Trophoblast cell (in vitro differentiated cells and primary cell): ENCODE measurements at regions not wholly inside any gene's neighbourhood (a gene's known extent, or its start where the extent isn't known, plus 50 kb on each side); places are given as distances from the start of the nearest gene placed in this dataset.

Experiments used
- DNase-seq, 2 donors: peaks; one replicate each; pipeline ENCODE4 v3.0.0-alpha.2; 2016
- H2AFZ ChIP-seq: 2 replicates; pipeline ENCODE4 v1.6.1; 2013; ENCODE audit warnings: low read length, moderate library complexity, mild to moderate bottlenecking; ENCODE audit not compliant: insufficient read depth, poor library complexity
- H2AK5ac ChIP-seq: 2 replicates; pipeline ENCODE4 v1.6.1; 2013; ENCODE audit warnings: mild to moderate bottlenecking, low read length
- H2BK120ac ChIP-seq: 2 replicates; pipeline ENCODE4 v1.6.1; 2013; ENCODE audit warnings: low read length, mild to moderate bottlenecking, moderate library complexity; ENCODE audit not compliant: insufficient read depth, poor library complexity
- H2BK12ac ChIP-seq: 2 replicates; pipeline ENCODE4 v1.6.1; 2013; ENCODE audit warnings: mild to moderate bottlenecking, low read length, moderate library complexity
- H2BK5ac ChIP-seq: 2 replicates; pipeline ENCODE4 v1.6.1; 2013; ENCODE audit warnings: low read length, low read depth, moderate library complexity, mild to moderate bottlenecking; ENCODE audit not compliant: poor library complexity
- H3K14ac ChIP-seq: 2 replicates; pipeline ENCODE4 v1.6.1; 2013; ENCODE audit warnings: mild to moderate bottlenecking, low read length
- H3K18ac ChIP-seq: 2 replicates; pipeline ENCODE4 v1.6.1; 2013; ENCODE audit warnings: mild to moderate bottlenecking, low read length
- H3K23ac ChIP-seq: 2 replicates; pipeline ENCODE4 v1.6.1; 2013; ENCODE audit warnings: low read length
- H3K27ac ChIP-seq: 2 replicates; pipeline ENCODE4 v1.5.1; 2013; ENCODE audit warnings: low read depth, mild to moderate bottlenecking, inconsistent platforms, low read length, moderate library complexity
- H3K27me3 ChIP-seq: 2 replicates; pipeline ENCODE4 v1.6.1; 2013; ENCODE audit warnings: inconsistent platforms, mild to moderate bottlenecking, low read length, moderate library complexity; ENCODE audit not compliant: insufficient read depth
- H3K36me3 ChIP-seq, 2 experiments: 1 replicate in 1 of 2; 2 replicates in 1 of 2; pipeline ENCODE4 v1.6.1; 2013; ENCODE audit warnings: low read length in 2 of 2, mild to moderate bottlenecking in 2 of 2, moderate library complexity in 1 of 2; ENCODE audit not compliant: insufficient read depth in 2 of 2, control insufficient read depth in 1 of 2
- H3K4ac ChIP-seq: 2 replicates; pipeline ENCODE4 v1.6.1; 2013; ENCODE audit warnings: low read depth, mild to moderate bottlenecking, low read length, moderate library complexity
- H3K4me1 ChIP-seq, 2 experiments: 1 replicate in 1 of 2; 2 replicates in 1 of 2; pipeline ENCODE4 v1.6.1; 2013; ENCODE audit warnings: low read length in 2 of 2, mild to moderate bottlenecking in 2 of 2, moderate library complexity in 1 of 2; ENCODE audit not compliant: insufficient read depth in 2 of 2, control insufficient read depth in 1 of 2
- H3K4me2 ChIP-seq: 2 replicates; pipeline ENCODE4 v1.6.1; 2013; ENCODE audit warnings: inconsistent platforms, mild to moderate bottlenecking, low read length, moderate library complexity
- H3K4me3 ChIP-seq: 2 replicates; pipeline ENCODE4 v1.5.1; 2013; ENCODE audit warnings: mild to moderate bottlenecking, low read depth, low read length, inconsistent platforms
- H3K79me1 ChIP-seq: one replicate; pipeline ENCODE4 v1.6.1; 2013; ENCODE audit warnings: low read length
- H3K79me2 ChIP-seq: 2 replicates; pipeline ENCODE4 v1.6.1; 2013; ENCODE audit warnings: low read length, mild to moderate bottlenecking; ENCODE audit not compliant: control insufficient read depth, insufficient read depth, poor library complexity
- H3K9ac ChIP-seq: 2 replicates; pipeline ENCODE4 v1.6.1; 2013; ENCODE audit warnings: mild to moderate bottlenecking, low read length
- H3K9me3 ChIP-seq: 2 replicates; pipeline ENCODE4 v1.6.1; 2013; ENCODE audit warnings: low read depth, mild to moderate bottlenecking, control low read depth, inconsistent platforms, low read length; ENCODE audit not compliant: insufficient read depth
- H4K12ac ChIP-seq: 2 replicates; pipeline ENCODE4 v1.6.1; 2013; ENCODE audit warnings: low read depth, mild to moderate bottlenecking, low read length, moderate library complexity
- H4K8ac ChIP-seq: 2 replicates; pipeline ENCODE4 v1.6.1; 2013; ENCODE audit warnings: low read depth, mild to moderate bottlenecking, low read length, moderate library complexity
- H4K91ac ChIP-seq: one replicate; pipeline ENCODE4 v1.6.1; 2013; ENCODE audit warnings: low read depth, mild to moderate bottlenecking, low read length, moderate library complexity
- WGBS: extraction: QIAGEN DNeasy Blood & Tissue Kit; methylation state at CpG from one replicate; pipeline ENCODE4 v1.1.7; 2013; ENCODE audit warnings: missing lambda C conversion rate; ENCODE audit not compliant: insufficient read length, insufficient coverage; ENCODE audit errors: extremely low coverage; 5-methylcytosine and 5-hydroxymethylcytosine counted together

- peaks cover 5% of the 10 kb centered on the region for H3K79me1 ChIP-seq
- H3K27me3 ChIP-seq: no peaks in the 10 kb centered on the region
- H4K8ac ChIP-seq: no peak overlapping the region
- H4K91ac ChIP-seq: no peak overlapping the region
- H3K4me1 ChIP-seq: peaks cover 2 to 4% of the 10 kb centered on the region in 2 experiments
- no peak overlapping the region for H3K23ac ChIP-seq
- H3K4me3 ChIP-seq: no peak overlapping the region
- peak overlapping the region; percentile 79 for H2BK5ac ChIP-seq
- no peak overlapping the region for H3K9ac ChIP-seq
- H2BK120ac ChIP-seq: peak overlapping the region; percentile 33
- H3K4ac ChIP-seq: no peak overlapping the region
- no peak overlapping the region for H2AFZ ChIP-seq
- peaks cover 0 to 2% of the 10 kb centered on the region in 2 experiments for H3K36me3 ChIP-seq
- no peak overlapping the region for H4K12ac ChIP-seq
- H3K9me3 ChIP-seq: no peaks in the 10 kb centered on the region
- H3K18ac ChIP-seq: no peak overlapping the region
- H2AK5ac ChIP-seq: no peak overlapping the region
- H3K14ac ChIP-seq: no peak overlapping the region
- no peaks in the 10 kb centered on the region for H3K79me2 ChIP-seq
- H3K27ac ChIP-seq: peak overlapping the region; percentile 25
- H3K4me2 ChIP-seq: no peak overlapping the region
- no CpG with 5 or more reads among the region's 2 CpGs for WGBS
- H2BK12ac ChIP-seq: peak overlapping the region; percentile 49
- peak; percentile 7 to 43 for DNase-seq
Measured at GRCh38 chrX:13223868-13224567, 95.8 kb downstream of the ATXN3L start.

GRCh38 chrX:13220916-13221315 lies 98.9 kb downstream of the ATXN3L start:
- no peak overlapping the region for H4K12ac ChIP-seq
- no peaks in the 10 kb centered on the region for H3K79me2 ChIP-seq
- no CpG with 5 or more reads among the region's 4 CpGs for WGBS
- H2BK120ac ChIP-seq: peak overlapping the region; percentile 22
- no peak overlapping the region for H2AFZ ChIP-seq
- H3K4me1 ChIP-seq: peaks cover 2 to 4% of the 10 kb centered on the region in 2 experiments
- no peak overlapping the region for H4K8ac ChIP-seq
- peaks cover 5% of the 10 kb centered on the region for H3K79me1 ChIP-seq
- no peak overlapping the region for H3K23ac ChIP-seq
- no peak overlapping the region for H2AK5ac ChIP-seq
- no peak overlapping the region for H3K18ac ChIP-seq
- H3K9me3 ChIP-seq: no peaks in the 10 kb centered on the region
- H3K4me3 ChIP-seq: no peak overlapping the region
- H3K9ac ChIP-seq: no peak overlapping the region
- H3K4ac ChIP-seq: no peak overlapping the region
- H3K27me3 ChIP-seq: no peaks in the 10 kb centered on the region
- H2BK12ac ChIP-seq: peak overlapping the region; percentile 22
- H3K14ac ChIP-seq: no peak overlapping the region
- H3K4me2 ChIP-seq: no peak overlapping the region
- no peak overlapping the region for H2BK5ac ChIP-seq
- no peak overlapping the region for H4K91ac ChIP-seq
- no peaks in the 10 kb centered on the region for H3K36me3 ChIP-seq
- DNase-seq: no peak
- H3K27ac ChIP-seq: no peak overlapping the region

DNA sequence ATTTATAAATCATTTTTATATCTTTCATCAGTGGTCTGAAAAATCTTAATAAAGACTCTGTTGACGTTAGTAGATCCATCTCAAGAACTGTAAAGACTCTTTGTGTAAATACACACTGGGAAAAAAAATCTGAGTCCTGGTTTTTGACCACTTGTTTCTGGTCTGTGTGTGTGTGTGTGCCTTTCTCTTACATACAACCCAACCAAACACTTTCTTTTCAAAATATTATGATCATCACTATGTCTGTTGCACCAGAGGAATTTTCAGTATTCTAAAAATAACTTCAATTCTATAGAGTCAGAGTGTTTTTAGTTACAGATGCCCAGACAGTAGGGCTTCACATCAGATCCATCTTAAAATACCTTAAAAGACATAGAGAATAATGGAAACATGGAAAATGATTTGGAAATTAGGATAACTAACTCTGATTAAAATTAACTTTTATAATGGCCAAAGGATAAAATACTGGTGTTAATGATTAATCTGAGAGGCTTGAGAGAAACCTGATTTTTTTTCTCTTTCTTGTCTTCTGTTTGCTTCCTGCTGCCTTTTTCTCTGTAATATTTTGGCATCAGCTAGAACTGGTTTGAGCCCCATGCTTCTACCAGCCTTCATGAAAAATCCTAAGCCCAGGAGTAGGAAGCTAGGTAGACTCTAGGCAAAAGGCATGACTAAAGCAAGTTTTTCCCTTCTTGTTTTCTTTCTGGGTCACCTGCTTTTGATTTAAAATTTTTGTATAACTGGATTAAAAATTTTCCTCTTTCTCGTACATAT lies 99.7 kb downstream of the ATXN3L start:
- Histone ChIP-seq H2BK5ac (no peak overlapping the region), H2BK120ac (no peak overlapping the region), H3K4ac (no peak overlapping the region), H3K14ac (no peak overlapping the region), H3K36me3 (no peaks in the 10 kb centered on the region), H3K9ac (no peak overlapping the region), H4K91ac (no peak overlapping the region), H3K79me1 (peaks cover 3% of the 10 kb centered on the region), H3K4me2 (no peak overlapping the region), H3K4me3 (no peak overlapping the region), H3K27ac (no peak overlapping the region), H3K9me3 (no peaks in the 10 kb centered on the region), H2BK12ac (no peak overlapping the region), H3K23ac (no peak overlapping the region), H3K79me2 (no peaks in the 10 kb centered on the region), H4K12ac (no peak overlapping the region), H3K27me3 (no peaks in the 10 kb centered on the region), H3K18ac (no peak overlapping the region), H2AFZ (no peak overlapping the region), H3K4me1 (peaks cover 2 to 4% of the 10 kb centered on the region in 2 experiments), H2AK5ac (no peak overlapping the region), H4K8ac (no peak overlapping the region)
- WGBS: no CpG with 5 or more reads among the region's 2 CpGs
- DNase-seq: no peak

DNA sequence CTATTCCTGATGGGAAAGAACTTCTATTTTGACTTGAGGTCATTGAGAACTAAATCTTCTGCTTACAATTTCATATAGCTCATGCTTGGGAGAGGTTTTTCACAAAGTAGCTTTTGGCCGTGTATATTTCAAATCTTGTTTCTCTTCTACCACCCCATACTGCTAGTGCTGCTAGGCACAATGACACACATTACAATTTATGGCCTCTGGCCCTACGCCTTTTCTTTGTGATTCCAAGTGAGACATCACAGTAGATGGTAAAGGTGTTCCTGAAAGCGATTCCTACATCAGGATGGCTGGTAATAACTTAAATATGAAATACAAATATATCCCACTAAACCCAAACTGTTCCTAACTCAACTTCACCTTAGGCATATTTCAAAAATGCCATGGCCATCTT lies 101.1 kb downstream of the ATXN3L start:
- no peak overlapping the region for H2AK5ac ChIP-seq
- no peak overlapping the region for H3K4me3 ChIP-seq
- H3K27me3 ChIP-seq: no peaks in the 10 kb centered on the region
- no peak overlapping the region for H2BK120ac ChIP-seq
- no peaks in the 10 kb centered on the region for H3K79me2 ChIP-seq
- H4K12ac ChIP-seq: no peak overlapping the region
- no peak overlapping the region for H2BK12ac ChIP-seq
- no peak overlapping the region for H3K9ac ChIP-seq
- no peak overlapping the region for H3K27ac ChIP-seq
- H2AFZ ChIP-seq: no peak overlapping the region
- no peak overlapping the region for H4K8ac ChIP-seq
- no peak overlapping the region for H2BK5ac ChIP-seq
- H3K4me2 ChIP-seq: no peak overlapping the region
- H3K36me3 ChIP-seq: no peaks in the 10 kb centered on the region
- H3K4ac ChIP-seq: no peak overlapping the region
- H3K9me3 ChIP-seq: no peaks in the 10 kb centered on the region
- H3K18ac ChIP-seq: no peak overlapping the region
- no peak overlapping the region for H3K14ac ChIP-seq
- no CpG with 5 or more reads among the region's 3 CpGs for WGBS
- no peak overlapping the region for H4K91ac ChIP-seq
- DNase-seq: no peak
- H3K4me1 ChIP-seq: peaks cover 0 to 2% of the 10 kb centered on the region in 2 experiments
- no peaks in the 10 kb centered on the region for H3K79me1 ChIP-seq
- no peak overlapping the region for H3K23ac ChIP-seq
